ENCODE measurements at regions not wholly inside any gene's neighbourhood (a gene's known extent, or its start where the extent isn't known, plus 50 kb on each side); places are given as distances from the start of the nearest gene placed in this dataset.
A peak's percentile ranks its signal among the peaks of the same experiment; 100 is the strongest.

DNA sequence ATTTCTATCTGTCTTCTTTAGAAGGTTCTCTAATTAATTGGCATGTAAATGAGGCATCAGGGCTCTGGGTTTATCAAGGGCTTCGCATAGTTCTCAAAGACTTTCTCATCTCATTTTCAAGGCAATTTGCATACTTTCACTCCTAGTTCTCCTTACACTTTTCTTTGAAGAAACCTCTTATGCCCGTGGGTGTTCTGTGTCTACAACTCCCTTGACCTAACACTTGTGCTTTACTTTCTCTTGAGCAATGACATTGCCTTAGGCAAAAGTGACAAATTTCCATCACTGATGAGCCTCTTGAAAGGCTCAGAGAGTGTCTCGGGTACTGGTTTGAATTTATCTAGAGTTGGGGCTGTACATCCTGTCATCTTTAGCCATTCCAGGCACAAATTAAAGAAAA, 74.7 kb upstream of the ITPRID1 start:
- Histone ChIP-seq H3K27ac (replicated peaks in 1 of 4) (no peak overlapping the region), H3K27me3 (no peaks in the 10 kb centered on the region), H3K4me3 (no peak overlapping the region), H3K36me3 (no peaks in the 10 kb centered on the region), H3K4me1 (no peaks in the 10 kb centered on the region), H3K9me3 (no peaks in the 10 kb centered on the region)
- intact Hi-C loops (cut with DNase I): no loop called here
- DNase-seq (ENCODE audit: extremely low spot score): peak; percentile 24
- no peak for TF ChIP-seq EP300 (IDR thresholded peaks at IDR 0.05)
- TF ChIP-seq, protein P1, sequence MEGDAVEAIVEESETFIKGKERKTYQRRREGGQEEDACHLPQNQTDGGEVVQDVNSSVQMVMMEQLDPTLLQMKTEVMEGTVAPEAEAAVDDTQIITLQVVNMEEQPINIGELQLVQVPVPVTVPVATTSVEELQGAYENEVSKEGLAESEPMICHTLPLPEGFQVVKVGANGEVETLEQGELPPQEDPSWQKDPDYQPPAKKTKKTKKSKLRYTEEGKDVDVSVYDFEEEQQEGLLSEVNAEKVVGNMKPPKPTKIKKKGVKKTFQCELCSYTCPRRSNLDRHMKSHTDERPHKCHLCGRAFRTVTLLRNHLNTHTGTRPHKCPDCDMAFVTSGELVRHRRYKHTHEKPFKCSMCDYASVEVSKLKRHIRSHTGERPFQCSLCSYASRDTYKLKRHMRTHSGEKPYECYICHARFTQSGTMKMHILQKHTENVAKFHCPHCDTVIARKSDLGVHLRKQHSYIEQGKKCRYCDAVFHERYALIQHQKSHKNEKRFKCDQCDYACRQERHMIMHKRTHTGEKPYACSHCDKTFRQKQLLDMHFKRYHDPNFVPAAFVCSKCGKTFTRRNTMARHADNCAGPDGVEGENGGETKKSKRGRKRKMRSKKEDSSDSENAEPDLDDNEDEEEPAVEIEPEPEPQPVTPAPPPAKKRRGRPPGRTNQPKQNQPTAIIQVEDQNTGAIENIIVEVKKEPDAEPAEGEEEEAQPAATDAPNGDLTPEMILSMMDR (IDR thresholded peaks at IDR 0.05): no peak
- 70% methylated on average over 3 of the region's 3 CpGs for WGBS

DNA sequence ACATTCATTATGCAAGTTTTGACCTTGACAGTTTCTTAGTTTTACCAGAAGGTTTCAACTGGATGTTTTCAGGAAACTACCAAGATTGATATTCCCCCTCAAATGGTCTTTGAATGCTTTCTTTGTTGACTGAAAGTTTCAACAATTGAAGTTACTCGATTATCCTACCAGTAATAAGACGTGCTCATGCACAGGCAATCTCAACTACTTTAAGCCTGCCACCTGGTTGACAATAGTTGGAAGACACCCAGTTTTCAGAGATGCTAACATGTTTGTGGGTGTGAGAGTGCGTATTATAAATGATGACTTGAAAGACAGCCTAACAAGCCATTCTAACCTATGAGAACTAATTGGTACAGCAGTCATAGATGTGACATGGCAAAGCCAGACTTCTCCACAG, 73.4 kb upstream of the ITPRID1 start:
- no peaks in the 10 kb centered on the region for H3K27me3 ChIP-seq
- H3K9me3 ChIP-seq: no peaks in the 10 kb centered on the region
- H3K4me3 ChIP-seq: no peak overlapping the region
- peak; percentile 53 for DNase-seq (ENCODE audit: extremely low spot score)
- no peaks in the 10 kb centered on the region for H3K36me3 ChIP-seq
- TF ChIP-seq, protein P1 (IDR thresholded peaks at IDR 0.05): no peak
- TF ChIP-seq POLR2AphosphoS5 (IDR thresholded peaks at IDR 0.05) (no peak), POLR2A (IDR thresholded peaks at IDR 0.05; ENCODE audit: low read depth) (no peak), EP300 (IDR thresholded peaks at IDR 0.05) (no peak)
- intact Hi-C loops (cut with DNase I): loop anchor here (5.0 to 10.0 kb wide), 2 partner anchors 192 to 294 kb away; no protein-coding TSS in a partner anchor
- H3K27ac ChIP-seq (replicated peaks in 1 of 4): no peak overlapping the region
- no peaks in the 10 kb centered on the region for H3K4me1 ChIP-seq
- 72% methylated on average over 3 of the region's 3 CpGs for WGBS

DNA sequence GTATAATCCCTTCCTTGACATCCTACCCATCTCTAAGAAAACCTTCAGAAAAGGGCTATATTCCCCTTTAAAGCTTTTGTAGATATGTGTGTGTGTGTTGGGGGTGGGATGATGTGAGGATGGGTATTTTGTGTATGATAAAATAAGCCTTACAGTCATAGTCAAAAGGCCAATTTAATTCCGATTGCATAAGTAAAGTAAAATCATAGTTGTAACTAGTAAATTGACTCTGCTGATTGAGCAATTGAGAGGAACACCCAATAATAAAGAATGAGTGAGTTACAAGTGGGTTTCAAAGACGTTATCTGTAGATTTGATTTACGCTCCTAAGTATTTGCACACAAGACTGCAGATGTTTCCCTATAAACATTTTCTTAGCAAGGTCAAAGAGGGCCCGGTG, 71.3 kb upstream of the ITPRID1 start:
- no peak for TF ChIP-seq POLR2AphosphoS5 (IDR thresholded peaks at IDR 0.05)
- TF ChIP-seq, protein P1 (IDR thresholded peaks at IDR 0.05): no peak
- no peak for TF ChIP-seq POLR2A (IDR thresholded peaks at IDR 0.05; ENCODE audit: low read depth)
- no peak for TF ChIP-seq EP300 (IDR thresholded peaks at IDR 0.05)
- 58% methylated on average over 4 of the region's 4 CpGs for whole genome bisulfite sequencing

DNA sequence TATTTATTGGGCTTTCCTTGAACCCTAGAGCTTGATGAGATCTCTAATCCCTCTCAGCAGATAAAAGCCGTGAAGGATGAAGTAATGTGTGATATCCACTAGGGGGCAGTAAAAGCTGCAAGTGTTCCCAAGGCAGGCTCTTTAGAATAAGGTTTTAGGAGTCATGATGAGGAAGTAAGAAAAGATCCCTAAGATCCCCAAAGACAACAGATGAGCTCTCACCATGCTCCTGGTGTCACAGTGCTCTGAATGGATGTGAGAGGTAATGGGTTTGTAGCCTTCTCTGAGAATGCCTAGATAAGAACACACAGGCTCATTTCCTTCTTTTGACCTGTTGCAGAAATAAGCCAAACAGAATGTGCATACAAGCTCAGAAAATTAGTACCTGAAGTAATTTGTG, 70.4 kb upstream of the ITPRID1 start:
- WGBS: 0% methylated on average over 1 of the region's 1 CpG
- Histone ChIP-seq H3K27me3 (no peaks in the 10 kb centered on the region), H3K36me3 (no peaks in the 10 kb centered on the region), H3K27ac (replicated peaks in 1 of 4) (no peak overlapping the region), H3K4me3 (no peak overlapping the region), H3K4me1 (no peaks in the 10 kb centered on the region), H3K9me3 (no peaks in the 10 kb centered on the region)
- DNase-seq (ENCODE audit: extremely low spot score): peak; percentile 39
- intact Hi-C loops (cut with DNase I): loop anchor here (5.0 to 10.0 kb wide), 2 partner anchors 189 to 291 kb away; no protein-coding TSS in a partner anchor
- TF ChIP-seq POLR2AphosphoS5 (IDR thresholded peaks at IDR 0.05): no peak
- TF ChIP-seq, protein P1 (IDR thresholded peaks at IDR 0.05): peak; percentile 65 to 78 (median 72)

More for the DNA sequence above, 71.3 kb upstream of the ITPRID1 start:
- Histone ChIP-seq H3K9me3 (no peaks in the 10 kb centered on the region), H3K4me1 (no peaks in the 10 kb centered on the region), H3K27ac (replicated peaks in 1 of 4) (no peak overlapping the region), H3K27me3 (no peaks in the 10 kb centered on the region), H3K4me3 (no peak overlapping the region), H3K36me3 (no peaks in the 10 kb centered on the region)
- DNase-seq (ENCODE audit: extremely low spot score): no peak
- intact Hi-C loops (cut with DNase I): loop anchor here (5.0 to 10.0 kb wide), 2 partner anchors 190 to 292 kb away; no protein-coding TSS in a partner anchor

DNA sequence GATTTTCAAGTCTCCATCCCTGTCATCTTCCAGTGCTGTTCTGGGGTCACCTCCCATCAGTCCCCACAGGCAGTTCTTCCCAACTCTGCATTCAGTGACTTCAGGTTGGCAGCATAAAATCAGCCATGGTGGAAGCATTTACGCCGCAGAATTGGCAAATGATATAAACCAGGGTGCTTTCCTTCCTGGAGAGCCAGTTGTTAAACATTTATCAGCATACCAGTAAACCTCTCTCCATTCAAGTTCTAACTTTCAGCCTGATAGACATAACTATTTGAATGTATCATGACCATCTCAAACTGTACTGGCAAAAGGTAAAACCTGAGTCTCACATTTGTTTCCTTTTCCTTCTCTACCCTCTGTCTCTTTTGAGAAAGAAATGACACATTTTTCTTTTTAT, 69.7 kb upstream of the ITPRID1 start:
- Histone ChIP-seq H3K4me1 (no peaks in the 10 kb centered on the region), H3K9me3 (no peaks in the 10 kb centered on the region), H3K27me3 (no peaks in the 10 kb centered on the region), H3K27ac (replicated peaks in 1 of 4) (no peak overlapping the region), H3K4me3 (no peak overlapping the region), H3K36me3 (no peaks in the 10 kb centered on the region)
- DNase-seq (ENCODE audit: extremely low spot score): peak; percentile 47
- no peak for TF ChIP-seq POLR2AphosphoS5 (IDR thresholded peaks at IDR 0.05)
- 46% methylated on average over 2 of the region's 2 CpGs for WGBS
- intact Hi-C loops (cut with DNase I): loop anchor here (5.0 to 10.0 kb wide), 2 partner anchors 188 to 291 kb away; no protein-coding TSS in a partner anchor
